K562 (cell line): ENCODE measurements at regions not wholly inside any gene's neighbourhood (a gene's known extent, or its start where the extent isn't known, plus 50 kb on each side); places are given as distances from the start of the nearest gene placed in this dataset.

ENCODE experiments used
- ATAC-seq: fragments of 200-7000 bp; cut with Tn5 transposase; 3 replicates; pipeline ENCODE4 v1.9.1; 2020; ENCODE audit warnings: moderate library complexity
- BruUV-seq: library from RNA; stranded (reverse); fragments of 400-500 nt; replicated peaks from 2 replicates; lab custom pipeline; 2021; lab: Mats Ljungman, UMichigan
- CTCF ChIA-PET: fragments of 300-600 bp; formaldehyde crosslinking; extraction: SDS; loops from one replicate; lab custom pipeline; 2021; ENCODE audit warnings: low intra/inter-chr PET ratio; lab: Yijun Ruan, JAX
- POLR2A ChIA-PET: fragments of 300-600, 350-650 bp; sonication (Branson Sonifier 250); formaldehyde crosslinking; extraction: SDS; loops from one replicate; lab custom pipeline; 2021; ENCODE audit warnings: antibody characterized with exemption, inconsistent platforms; lab: Yijun Ruan, JAX
- DNase-seq, 4 experiments: peaks; one replicate each; pipeline versions ENCODE4 v3.0.0 to v3.0.0-alpha.2; 2011 to 2018; ENCODE audit warnings: low spot score in 3 of 4, mixed read lengths in 3 of 4; ENCODE audit errors: extremely low read depth in 1 of 4
- FAIRE-seq: peaks from 2 replicates; lab custom pipeline; 2011; peaks lifted over from hg19 to GRCh38; lab: Jason Lieb, UNC
- H2AFZ ChIP-seq: 2 replicates; pipeline ENCODE4 v1.6.0; 2011; ENCODE audit warnings: low read depth, low read length, control low read depth, inconsistent platforms
- H3K27ac ChIP-seq: fragments of 200-600 bp; 3 replicates; pipeline ENCODE4 v1.8.0; 2011; ENCODE audit warnings: low read depth, mild to moderate bottlenecking, control low read depth, inconsistent platforms, low read length, moderate library complexity, mixed read lengths; ENCODE audit errors: extremely low read depth
- H3K27me3 ChIP-seq, 2 experiments: fragments of 300-600 bp in 1 of 2; 2 replicates in 1 of 2; 3 replicates in 1 of 2; pipeline versions ENCODE4 v1.6.0 to v1.8.0; 2011; ENCODE audit warnings: inconsistent platforms in 2 of 2, low read length in 2 of 2, mild to moderate bottlenecking in 1 of 2, mixed read lengths in 1 of 2, moderate library complexity in 1 of 2; ENCODE audit not compliant: control insufficient read depth in 2 of 2, insufficient read depth in 2 of 2
- H3K36me3 ChIP-seq: fragments of 300-600 bp; 3 replicates; pipeline ENCODE4 v1.8.0; 2011; ENCODE audit warnings: mild to moderate bottlenecking, low read length, inconsistent platforms; ENCODE audit not compliant: control insufficient read depth, insufficient read depth
- H3K4me1 ChIP-seq, 2 experiments: fragments of 200-600 bp in 1 of 2; replicated peaks in 1 of 2; 2 replicates in 1 of 2; 3 replicates in 1 of 2; pipeline versions ENCODE4 v1.5.1 to v1.8.0; 2011; ENCODE audit warnings: inconsistent platforms in 2 of 2, low read length in 2 of 2, mild to moderate bottlenecking in 1 of 2, mixed read lengths in 1 of 2, moderate library complexity in 1 of 2; ENCODE audit not compliant: control insufficient read depth in 2 of 2, insufficient read depth in 2 of 2
- H3K4me2 ChIP-seq: 2 replicates; pipeline ENCODE4 v1.6.1; 2011; ENCODE audit warnings: low read length, control low read depth, inconsistent platforms, mixed read lengths; ENCODE audit not compliant: insufficient read depth
- H3K4me3 ChIP-seq: fragments of 200-600 bp; sonication (generic), shearing (Covaris generic); 2 replicates; pipeline ENCODE4 v1.5.1; 2016; ENCODE audit warnings: control low read depth, inconsistent platforms
- H3K79me2 ChIP-seq: fragments of 200-600 bp; 3 replicates; pipeline ENCODE4 v1.8.0; 2011; ENCODE audit warnings: low read length, inconsistent platforms; ENCODE audit not compliant: control insufficient read depth, insufficient read depth
- H3K9ac ChIP-seq, 2 experiments: 2 replicates each; pipeline versions ENCODE4 v1.6.0 to v1.6.1; 2011; ENCODE audit warnings: low read depth in 2 of 2, low read length in 2 of 2, control low read depth in 1 of 2, inconsistent platforms in 1 of 2, mild to moderate bottlenecking in 1 of 2, mixed read lengths in 1 of 2; ENCODE audit not compliant: insufficient read depth in 1 of 2
- H3K9me1 ChIP-seq: one replicate; pipeline ENCODE4 v1.6.0; 2011; ENCODE audit warnings: inconsistent platforms, mild to moderate bottlenecking, low read length, moderate library complexity; ENCODE audit not compliant: control insufficient read depth, insufficient read depth
- H3K9me3 ChIP-seq: replicated peaks from 2 replicates; pipeline ENCODE4 v1.5.1; 2011; ENCODE audit warnings: low read depth, low read length, inconsistent platforms; ENCODE audit not compliant: control insufficient read depth, insufficient read depth
- H4K20me1 ChIP-seq: replicated peaks from 2 replicates; pipeline ENCODE4 v1.6.1; 2011; ENCODE audit warnings: low read length, inconsistent platforms, mixed read lengths; ENCODE audit not compliant: control insufficient read depth, insufficient read depth
- ARHGAP35 ChIP-seq: fragments of 450-650 bp; IDR thresholded peaks from 2 replicates; pipeline ENCODE4 v1.6.1; 2018; ENCODE audit not compliant: partially characterized antibody
- C11orf30 ChIP-seq: fragments of 450-650 bp; IDR thresholded peaks from 2 replicates; pipeline ENCODE4 v1.6.1; 2016; ENCODE audit warnings: low read depth, mild to moderate bottlenecking
- CHD1 ChIP-seq: fragments of 200-600 bp; sonication (generic); IDR thresholded peaks from one replicate; pipeline ENCODE4 v1.6.1; 2012; ENCODE audit warnings: mild to moderate bottlenecking, moderate library complexity, low read length, inconsistent platforms
- E2F3 ChIP-seq: fragments of 250-450 bp; sonication (Bioruptor Pico); IDR thresholded peaks from 2 replicates; pipeline ENCODE4 v1.4.0; 2020; ENCODE audit warnings: mild to moderate bottlenecking
- GABPA ChIP-seq: fragments of 200-800 bp; sonication (Bioruptor generic); conservative IDR thresholded peaks from 2 replicates; pipeline ENCODE4 v1.6.1; 2016; ENCODE audit warnings: low read depth, missing genetic modification characterization, missing compliant biosample characterization
- KAT7 ChIP-seq: sonication (generic); formaldehyde crosslinking; IDR thresholded peaks from 2 replicates; pipeline ENCODE4 v1.8.0; 2022; ENCODE audit warnings: missing genetic modification reagents, mild to moderate bottlenecking, borderline replicate concordance
- KHSRP ChIP-seq: fragments of 450-650 bp; IDR thresholded peaks from 2 replicates; pipeline ENCODE4 v1.6.1; 2017
- MAFF ChIP-seq: IDR thresholded peaks from 2 replicates; pipeline ENCODE4 v1.6.1; 2012; ENCODE audit warnings: low read length, improper control_type of control experiment
- MAFG ChIP-seq: fragments of 450-650 bp; conservative IDR thresholded peaks from 2 replicates; pipeline ENCODE4 v1.6.1; 2016; ENCODE audit warnings: missing genetic modification characterization, missing compliant biosample characterization
- MAFK ChIP-seq: IDR thresholded peaks from 2 replicates; pipeline ENCODE4 v1.6.1; 2011; ENCODE audit warnings: low read length, improper control_type of control experiment
- POU5F1 ChIP-seq: fragments of 150-350 bp; IDR thresholded peaks from 2 replicates; pipeline ENCODE4 v1.6.1; 2014; ENCODE audit warnings: borderline replicate concordance, low read length, low read depth, mild to moderate bottlenecking; ENCODE audit not compliant: partially characterized antibody
- SIX5 ChIP-seq, 2 experiments: IDR thresholded peaks; 2 replicates each; pipeline ENCODE4 v1.6.1; 2011; ENCODE audit warnings: low read length in 2 of 2, borderline replicate concordance in 1 of 2, low read depth in 1 of 2, mild to moderate bottlenecking in 1 of 2, moderate library complexity in 1 of 2; ENCODE audit not compliant: insufficient read depth in 1 of 2
- ZFX ChIP-seq: sonication (generic); formaldehyde crosslinking; IDR thresholded peaks from 2 replicates; pipeline ENCODE4 v1.8.0; 2022; ENCODE audit warnings: mild to moderate bottlenecking, missing genetic modification reagents, moderate library complexity
- ZNF316 ChIP-seq: fragments of 450-650 bp; IDR thresholded peaks from 2 replicates; pipeline ENCODE4 v1.6.1; 2016
- ZNF57 ChIP-seq: fragments of 450-650 bp; formaldehyde crosslinking; IDR thresholded peaks from 2 replicates; pipeline ENCODE4 v1.4.0; 2020; ENCODE audit warnings: mild to moderate bottlenecking, moderate library complexity
- ZNF609 ChIP-seq: sonication (generic); formaldehyde crosslinking; IDR thresholded peaks from 2 replicates; pipeline ENCODE4 v1.8.1; 2023; ENCODE audit warnings: missing genetic modification reagents, mild to moderate bottlenecking, borderline replicate concordance
- WGBS: fragments of 100-300 bp; shearing (Covaris generic); methylation state at CpG from one replicate; pipeline ENCODE4 v1.1.6; 2016; ENCODE audit warnings: low coverage, mixed read lengths; ENCODE audit not compliant: insufficient coverage; ENCODE audit errors: missing lambda C conversion rate; 5-methylcytosine and 5-hydroxymethylcytosine counted together
- in situ Hi-C: fragments of 300-500 bp; cut with MboI; formaldehyde crosslinking; loops from 4 replicates; pipeline ENCODE4 v1.15.0; 2018; ENCODE audit warnings: inconsistent platforms, mixed read lengths
- intact Hi-C: fragments of 100-400 bp; cut with micrococcal nuclease; formaldehyde crosslinking; loops from 2 replicates; pipeline ENCODE4 v1.14.2; 2022

- no TSS peak for BruUV-seq
- H3K36me3 ChIP-seq: no peaks in the 10 kb centered on the region
- no peak for FAIRE-seq
These were observed 88.3 kb upstream of the NGF start for GRCh38 chr1:115426231-115426771.

GRCh38 chr1:115425442-115425841 is 87.4 kb upstream of the NGF start:
- no peaks in the 10 kb centered on the region for H3K79me2 ChIP-seq
- no peaks in the 10 kb centered on the region for H3K9me1 ChIP-seq
- CTCF ChIA-PET: no interaction called here
- H3K4me2 ChIP-seq: no peak overlapping the region
- no peak overlapping the region for H3K9ac ChIP-seq
- no peaks in the 10 kb centered on the region for H4K20me1 ChIP-seq
- no peak overlapping the region for H3K27ac ChIP-seq
- H3K4me1 ChIP-seq: no peaks in the 10 kb centered on the region
- ATAC-seq (no peak), DNase-seq (no peak), FAIRE-seq (no peak)
- H3K27me3 ChIP-seq: no peaks in the 10 kb centered on the region
- no peaks in the 10 kb centered on the region for H3K36me3 ChIP-seq
- H3K9me3 ChIP-seq: no peaks in the 10 kb centered on the region
- BruUV-seq: no TSS peak
- POLR2A ChIA-PET: no interaction called here
- WGBS: 0% methylated on average over 5 of the region's 5 CpGs
- no peak overlapping the region for H2AFZ ChIP-seq
- in situ Hi-C loops: no loop called here
- no peak overlapping the region for H3K4me3 ChIP-seq
- intact Hi-C loops: no loop called here
- TF ChIP-seq ZNF609 (no peak), KHSRP (no peak), E2F3 (CRISPR knock-in tag) (no peak), ARHGAP35 (no peak), CHD1 (no peak), ZFX (no peak), ZNF57 (no peak), SIX5 (IDR thresholded peaks at IDR 0.05; ENCODE audit: borderline replicate concordance in 1 of 2, insufficient read depth in 1 of 2, low read depth in 1 of 2, low read length in 2 of 2) (no peak), POU5F1 (no peak)

More at GRCh38 chr1:115426231-115426771, 88.3 kb upstream of the NGF start:
- H3K4me3 ChIP-seq: no peak overlapping the region
- H3K4me1 ChIP-seq: no peaks in the 10 kb centered on the region
- intact Hi-C loops: no loop called here
- TF ChIP-seq MAFK (no peak; the same call in 1 of the 2 replicates), KAT7 (CRISPR knock-in tag) (no peak), ZNF316 (peak; percentile 80), GABPA (tag) (0 out of 2 replicates have a peak, but pooled peaks have one; percentile 28), MAFF (peak; percentile 8; the same call in 1 of the 2 replicates), MAFG (tag) (0 out of 2 replicates have a peak, but pooled peaks have one; percentile 25), C11orf30 (peak; percentile 57)
- TF ChIP-seq, all 486 proteins: peak for 5
- no peaks in the 10 kb centered on the region for H3K27me3 ChIP-seq
- no peaks in the 10 kb centered on the region for H3K79me2 ChIP-seq
- no peaks in the 10 kb centered on the region for H4K20me1 ChIP-seq
- 2% methylated on average over 6 of the region's 6 CpGs for WGBS
- in situ Hi-C loops: no loop called here
- ChIA-PET CTCF (no interaction called here), POLR2A (interaction anchor here (0.6 to 1.2 kb wide), 4 partner anchors 12 to 440 kb away, joined by 3 read pairs; no protein-coding TSS in a partner anchor)
- H3K27ac ChIP-seq: no peak overlapping the region
- ATAC-seq (no peak; the same call in 2 of the 3 replicates), DNase-seq (peak in 1 of 4 experiments; percentile 6)
- H2AFZ ChIP-seq: peak overlapping the region; percentile 29; the same call in 1 of the 2 replicates
- no peak overlapping the region for H3K4me2 ChIP-seq
- no peaks in the 10 kb centered on the region for H3K9me1 ChIP-seq
- no peaks in the 10 kb centered on the region for H3K9me3 ChIP-seq
- no peak overlapping the region for H3K9ac ChIP-seq
